Lower leg skin (tissue), 4 donors: ENCODE measurements at regions not wholly inside any gene's neighbourhood (a gene's known extent, or its start where the extent isn't known, plus 50 kb on each side); places are given as distances from the start of the nearest gene placed in this dataset.

ENCODE experiments used
- DNase-seq, 2 donors: peaks; one replicate each; pipeline ENCODE4 v3.0.0-alpha.2; 2019; ENCODE audit warnings: low spot score in 2 of 2
- H3K4me3 ChIP-seq: fragments of 200-600 bp; sonication (generic); 2 replicates; pipeline ENCODE4 v1.5.1; 2017; ENCODE audit warnings: mild to moderate bottlenecking, low read depth; ENCODE audit not compliant: poor library complexity, severe bottlenecking
- CTCF ChIP-seq, 3 donors: fragments of 450-650 bp; IDR thresholded peaks; one replicate each; pipeline ENCODE4 v1.5.1; 2016; ENCODE audit warnings: antibody characterized with exemption in 3 of 3, mild to moderate bottlenecking in 3 of 3, moderate library complexity in 2 of 3
- POLR2A ChIP-seq, 2 donors: fragments of 450-650 bp; IDR thresholded peaks; one replicate each; pipeline ENCODE4 v1.6.1; 2016 to 2017; ENCODE audit warnings: antibody characterized with exemption in 2 of 2, mild to moderate bottlenecking in 1 of 2, moderate library complexity in 1 of 2
- WGBS, 2 donors: methylation state at CpG; one replicate each; pipeline ENCODE4 v1.1.5; 2018; 5-methylcytosine and 5-hydroxymethylcytosine counted together
- intact Hi-C: fragments of 100-400 bp; cut with DNase I; formaldehyde crosslinking; loops from one replicate; pipeline ENCODE4 v1.15.0; 2023; ENCODE audit warnings: low total_unique reads

DNA sequence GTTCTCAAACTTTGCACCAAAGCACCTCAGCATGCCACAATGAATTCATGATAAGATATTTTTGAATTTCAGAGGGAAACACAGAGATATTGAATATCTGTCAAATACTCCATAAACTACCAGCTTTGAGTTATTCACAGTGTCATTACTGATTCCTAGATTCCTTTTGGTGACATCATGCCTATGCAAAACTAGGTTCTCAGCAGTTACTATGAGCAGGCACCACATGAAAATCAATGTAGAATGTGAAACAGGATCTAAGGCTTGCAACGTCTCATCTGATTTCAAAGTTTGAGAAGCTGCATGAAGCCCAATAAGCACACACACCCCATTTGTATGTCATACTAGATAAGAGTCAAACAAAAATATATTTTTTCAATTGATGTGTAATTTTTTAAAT lies 426.5 kb downstream of the NR2F1-AS1 start:
- no peak overlapping the region for H3K4me3 ChIP-seq
- no peak for DNase-seq
- no peak for TF ChIP-seq POLR2A (IDR thresholded peaks at IDR 0.05)
- no peak for TF ChIP-seq CTCF (IDR thresholded peaks at IDR 0.05)
- intact Hi-C loops = no loop called here
- 88 to 90% methylated on average over 1 of the region's 1 CpG for WGBS, 2 donors

DNA sequence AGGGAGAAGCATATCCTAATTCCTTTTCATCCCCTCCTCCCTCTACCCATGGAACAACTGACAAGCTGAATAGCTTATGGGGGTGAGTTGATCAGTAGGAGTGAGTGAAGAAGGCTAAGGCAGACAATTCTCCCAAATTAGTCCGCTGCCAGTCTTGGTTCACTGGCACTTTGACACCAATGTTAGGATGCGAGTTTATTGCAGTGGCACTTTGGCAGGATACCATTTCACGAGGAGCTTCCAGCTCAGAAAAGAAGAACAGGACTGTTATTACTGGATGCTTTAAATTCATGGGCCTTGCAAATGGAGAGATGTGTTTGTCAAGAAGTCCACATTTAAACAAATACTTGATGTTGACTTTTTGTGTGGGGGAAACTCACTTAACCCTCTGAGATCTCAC lies 427.6 kb downstream of the NR2F1-AS1 start:
- H3K4me3 ChIP-seq = no peak overlapping the region
- no peak for DNase-seq
- 87 to 89% methylated on average over 3 of the region's 3 CpGs for WGBS, 2 donors
- TF ChIP-seq POLR2A (IDR thresholded peaks at IDR 0.05) = no peak
- intact Hi-C loops = no loop called here

GRCh38 chr5:93151896-93152295 lies 429.1 kb downstream of the NR2F1-AS1 start:
- no peak for DNase-seq
- H3K4me3 ChIP-seq = no peak overlapping the region
- WGBS, 2 donors = 49 to 60% methylated on average over 5 of the region's 5 CpGs

GRCh38 chr5:93151121-93151520 lies 429.9 kb downstream of the NR2F1-AS1 start:
- no peak for TF ChIP-seq POLR2A (IDR thresholded peaks at IDR 0.05)
- no peak for TF ChIP-seq CTCF (IDR thresholded peaks at IDR 0.05)
- DNase-seq = no peak
- intact Hi-C loops = no loop called here
- no peak overlapping the region for H3K4me3 ChIP-seq

More at GRCh38 chr5:93151896-93152295, 429.1 kb downstream of the NR2F1-AS1 start:
- no peak for TF ChIP-seq CTCF (IDR thresholded peaks at IDR 0.05)
- TF ChIP-seq POLR2A (IDR thresholded peaks at IDR 0.05) = no peak
- intact Hi-C loops = no loop called here

DNA sequence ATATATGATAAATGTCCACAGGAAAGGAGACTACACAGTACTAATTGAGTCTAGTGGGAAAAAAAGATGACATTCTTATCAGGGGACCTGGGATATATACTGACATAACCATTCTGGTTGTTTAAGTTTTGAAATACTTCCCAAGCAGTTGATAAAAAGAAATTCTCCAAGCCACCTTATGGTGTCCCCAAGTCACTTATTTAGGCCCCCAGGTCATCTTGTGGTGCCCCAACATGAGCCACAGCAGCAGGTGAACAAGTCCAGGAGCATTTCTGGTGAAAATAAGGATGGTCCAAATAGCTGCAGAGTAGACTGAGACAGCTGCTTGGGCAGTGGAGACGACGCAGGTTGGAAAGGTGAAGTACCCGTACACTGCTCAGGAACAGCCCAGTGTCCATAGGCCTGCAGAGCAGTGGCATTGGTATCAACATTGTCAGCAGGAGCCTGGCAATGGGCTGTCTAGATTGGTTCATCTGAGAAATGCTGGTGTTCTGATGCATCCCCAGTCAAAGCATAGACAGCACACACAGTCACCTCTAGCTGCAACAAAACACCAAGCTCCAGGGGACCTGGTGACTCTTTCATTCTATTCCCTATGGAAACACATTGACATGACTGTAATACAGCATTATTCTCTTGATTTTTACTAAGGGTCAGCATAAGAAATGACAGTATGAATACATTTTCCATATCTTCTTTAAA lies 430.6 kb downstream of the NR2F1-AS1 start:
- 96 to 99% methylated on average over 3 of the region's 3 CpGs for WGBS, 2 donors
- intact Hi-C loops = no loop called here
- DNase-seq = no peak
- no peak overlapping the region for H3K4me3 ChIP-seq
- TF ChIP-seq CTCF (IDR thresholded peaks at IDR 0.05) (no peak), POLR2A (IDR thresholded peaks at IDR 0.05) (no peak)

DNA sequence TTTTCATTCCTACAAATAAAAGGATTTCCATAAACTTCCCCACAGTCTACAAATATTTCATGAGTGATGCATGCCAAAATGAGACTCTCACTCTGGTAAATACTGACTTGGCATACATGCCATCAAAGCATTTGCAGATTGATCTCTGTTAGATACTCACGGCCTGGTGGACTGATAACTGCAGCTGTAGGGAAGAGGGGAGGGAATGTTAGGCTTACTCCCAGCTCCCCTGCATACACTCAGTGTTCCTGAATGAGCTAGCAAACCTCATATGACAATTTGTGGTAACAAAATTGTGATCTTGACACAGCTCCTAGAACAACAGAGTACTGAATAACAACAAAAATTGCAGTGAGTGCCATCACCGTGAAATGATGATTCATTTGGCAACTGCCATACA lies 435.3 kb downstream of the NR2F1-AS1 start:
- no peak overlapping the region for H3K4me3 ChIP-seq
- no peak for DNase-seq
- 73 to 80% methylated on average over 2 of the region's 2 CpGs for WGBS, 2 donors

More for the DNA sequence above, 435.3 kb downstream of the NR2F1-AS1 start:
- TF ChIP-seq CTCF (IDR thresholded peaks at IDR 0.05) (no peak), POLR2A (IDR thresholded peaks at IDR 0.05) (no peak)
- intact Hi-C loops = no loop called here
